Right ventricle myocardium superior (tissue), 1 donor: ENCODE measurements at regions not wholly inside any gene's neighbourhood (a gene's known extent, or its start where the extent isn't known, plus 50 kb on each side); places are given as distances from the start of the nearest gene placed in this dataset.
"Not testable (repeated sequence)": the region's sequence is repeated elsewhere in the genome, so short reads cannot be mapped to it uniquely, and the experiment has no call there.

ENCODE experiments used
- ATAC-seq: fragments of 200-7000 bp; cut with Tn5 transposase; one replicate; pipeline ENCODE4 v1.9.1; 2020; ENCODE audit warnings: mild to moderate bottlenecking; ENCODE audit not compliant: poor library complexity
- DNase-seq: peaks from one replicate; pipeline ENCODE4 v3.0.0-alpha.2; 2020
- intact Hi-C: fragments of 100-400 bp; cut with DNase I; formaldehyde crosslinking; loops from one replicate; pipeline ENCODE4 v1.11.2; 2022
- donor health status: DM: no; HTN: yes; CAD: no; lungs with severe emphysema.

- no peak for DNase-seq
- ATAC-seq, result no peak
- intact Hi-C loops, result loop anchor here (5.0 to 10.0 kb wide), 2 partner anchors 85 to 98 kb away; no protein-coding TSS in a partner anchor
These were observed 63.8 kb downstream of the TNFAIP2 start for GRCh38 chr14:103186909-103187586.

- intact Hi-C loops, result loop anchor here (5.0 to 10.0 kb wide), 2 partner anchors 86 to 97 kb away; no protein-coding TSS in a partner anchor
- ATAC-seq (no peak), DNase-seq (no peak)
These were observed 64.7 kb downstream of the TNFAIP2 start for GRCh38 chr14:103187911-103188310.

- ATAC-seq (peak; percentile 84), DNase-seq (peak; percentile 63)
- intact Hi-C loops, result loop anchor here (5.0 to 10.0 kb wide), 2 partner anchors 87 to 96 kb away; no protein-coding TSS in a partner anchor
These were observed 65.7 kb downstream of the TNFAIP2 start for GRCh38 chr14:103188810-103189480.

- no peak for ATAC-seq
- intact Hi-C loops, result loop anchor here (5.0 to 10.0 kb wide), 2 partner anchors 87 to 95 kb away; no protein-coding TSS in a partner anchor
- DNase-seq, result no peak
These were observed 66.5 kb downstream of the TNFAIP2 start for GRCh38 chr14:103189481-103190470.

- DNase-seq (no peak), ATAC-seq (no peak)
- intact Hi-C loops, result no loop called here
These were observed 67.5 kb downstream of the TNFAIP2 start for GRCh38 chr14:103190741-103191140.

GRCh38 chr14:103191844-103192243 is 68.6 kb downstream of the TNFAIP2 start:
- ATAC-seq, result no peak
- intact Hi-C loops, result no loop called here
- DNase-seq, result no peak

GRCh38 chr14:103192246-103192840 is 69.1 kb downstream of the TNFAIP2 start:
- ATAC-seq (no peak), DNase-seq (no peak)
- intact Hi-C loops, result no loop called here

GRCh38 chr14:103192861-103193260 is 69.6 kb downstream of the TNFAIP2 start:
- ATAC-seq, DNase-seq, intact Hi-C loops: not testable (repeated sequence)

GRCh38 chr14:103193491-103193890 is 70.2 kb downstream of the TNFAIP2 start:
- intact Hi-C loops, ATAC-seq, DNase-seq: not testable (repeated sequence)

- no peak for ATAC-seq
- intact Hi-C loops, result no loop called here
These were observed 71.2 kb downstream of the TNFAIP2 start for GRCh38 chr14:103194256-103195045.

GRCh38 chr14:103195828-103196615 is 72.8 kb downstream of the TNFAIP2 start:
- ATAC-seq (no peak), DNase-seq (no peak)
- intact Hi-C loops, result no loop called here

More at GRCh38 chr14:103194256-103195045, 71.2 kb downstream of the TNFAIP2 start:
- DNase-seq, result no peak

GRCh38 chr14:103196716-103197115 is 73.5 kb downstream of the TNFAIP2 start:
- ATAC-seq, result no peak
- intact Hi-C loops, result no loop called here
- no peak for DNase-seq

GRCh38 chr14:103198131-103199105 is 75.2 kb downstream of the TNFAIP2 start:
- DNase-seq (no peak), ATAC-seq (peak; percentile 84)
- intact Hi-C loops, result no loop called here

GRCh38 chr14:103199124-103199523 is 75.9 kb downstream of the TNFAIP2 start:
- intact Hi-C loops, result no loop called here
- ATAC-seq, result peak; percentile 70
- no peak for DNase-seq

GRCh38 chr14:103201801-103202200 is 78.5 kb downstream of the TNFAIP2 start:
- no peak for DNase-seq
- ATAC-seq, result no peak
- intact Hi-C loops, result no loop called here
